IPS-18a (cell line): ENCODE measurements at regions not wholly inside any gene's neighbourhood (a gene's known extent, or its start where the extent isn't known, plus 50 kb on each side); places are given as distances from the start of the nearest gene placed in this dataset.

Experiments used
- H3K27ac ChIP-seq: one replicate; pipeline ENCODE4 v1.5.1; 2013; ENCODE audit warnings: low read length
- H3K27me3 ChIP-seq: one replicate; pipeline ENCODE4 v1.6.1; 2013; ENCODE audit warnings: mild to moderate bottlenecking, low read length; ENCODE audit not compliant: control insufficient read depth, insufficient read depth
- H3K36me3 ChIP-seq: one replicate; pipeline ENCODE4 v1.6.1; 2013; ENCODE audit warnings: low read depth, low read length; ENCODE audit not compliant: control insufficient read depth
- H3K4me1 ChIP-seq: one replicate; pipeline ENCODE4 v1.6.1; 2013; ENCODE audit warnings: low read depth, low read length; ENCODE audit not compliant: control insufficient read depth
- H3K4me3 ChIP-seq: one replicate; pipeline ENCODE4 v1.5.1; 2013; ENCODE audit warnings: low read length
- H3K9ac ChIP-seq: one replicate; pipeline ENCODE4 v1.6.1; 2013; ENCODE audit warnings: mild to moderate bottlenecking, low read length, moderate library complexity
- H3K9me3 ChIP-seq: one replicate; pipeline ENCODE4 v1.6.1; 2013; ENCODE audit warnings: low read depth, low read length; ENCODE audit not compliant: control insufficient read depth

DNA sequence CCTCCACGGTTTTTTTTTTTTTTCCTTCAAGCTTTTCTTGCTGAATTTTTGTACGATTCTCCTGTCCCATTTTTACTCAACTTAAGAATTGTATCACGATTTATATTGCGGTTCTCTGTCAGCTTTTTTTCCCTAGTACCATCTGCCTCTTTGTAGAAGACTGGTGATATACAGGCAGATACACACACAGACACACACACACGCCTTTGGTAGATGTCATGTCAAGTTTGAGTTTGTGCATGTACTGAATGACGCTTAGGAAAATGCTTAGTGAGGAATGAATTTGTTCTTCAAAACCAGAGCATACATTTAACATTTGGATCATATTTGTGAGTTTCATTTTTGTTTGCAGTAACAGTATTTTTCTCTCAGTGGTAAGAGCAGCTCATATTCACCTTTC is 82.0 kb upstream of the MBNL2 start:
- Histone ChIP-seq H3K27ac (no peak overlapping the region), H3K9ac (no peak overlapping the region), H3K4me3 (no peak overlapping the region), H3K9me3 (no peaks in the 10 kb centered on the region), H3K36me3 (no peaks in the 10 kb centered on the region), H3K27me3 (no peaks in the 10 kb centered on the region), H3K4me1 (peaks cover 16% of the 10 kb centered on the region)

DNA sequence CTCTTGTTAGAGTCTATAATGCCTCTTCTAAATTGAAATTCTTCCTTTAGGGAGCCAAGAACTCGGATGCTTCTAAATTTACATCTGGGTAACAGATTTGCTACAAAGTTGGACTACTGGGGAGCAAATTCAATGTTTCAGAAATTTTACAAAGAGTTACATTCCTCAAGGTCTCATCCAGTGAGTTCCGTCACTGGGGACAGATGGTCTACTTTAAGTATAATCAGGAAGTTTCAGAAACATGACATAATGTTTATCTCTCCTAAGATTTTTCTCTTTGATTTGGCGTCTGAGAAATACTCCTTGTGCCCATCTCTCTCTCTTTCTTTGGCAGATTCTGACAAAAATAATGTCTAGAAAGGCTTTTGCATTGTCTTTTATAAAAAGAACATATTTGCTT is 81.5 kb upstream of the MBNL2 start:
- Histone ChIP-seq H3K27ac (no peak overlapping the region), H3K4me1 (peaks cover 16% of the 10 kb centered on the region), H3K4me3 (no peak overlapping the region), H3K27me3 (no peaks in the 10 kb centered on the region), H3K9me3 (no peaks in the 10 kb centered on the region), H3K36me3 (no peaks in the 10 kb centered on the region), H3K9ac (no peak overlapping the region)

DNA sequence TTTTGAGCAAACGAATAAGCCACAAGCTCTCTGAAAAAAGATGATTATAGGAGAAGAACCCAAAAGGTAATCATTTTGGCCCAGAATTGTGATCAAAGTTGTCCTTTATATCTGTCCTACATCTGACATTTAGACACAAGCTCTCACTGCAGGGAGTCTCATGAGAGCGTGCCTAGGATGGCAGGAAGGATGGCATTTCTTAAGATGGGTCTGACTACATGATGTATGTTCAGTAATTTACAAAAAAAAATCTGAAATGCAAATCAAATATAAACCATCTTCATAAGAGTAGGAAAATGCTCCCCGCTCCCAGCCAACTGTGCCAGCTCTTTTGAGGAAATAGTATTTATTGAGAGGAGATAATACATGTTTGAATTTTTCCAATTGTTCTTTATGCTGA is 81.0 kb upstream of the MBNL2 start:
- H3K9me3 ChIP-seq = no peaks in the 10 kb centered on the region
- H3K9ac ChIP-seq = no peak overlapping the region
- H3K4me1 ChIP-seq = peaks cover 16% of the 10 kb centered on the region
- H3K4me3 ChIP-seq = peak overlapping the region; percentile 19
- no peak overlapping the region for H3K27ac ChIP-seq
- no peaks in the 10 kb centered on the region for H3K27me3 ChIP-seq
- no peaks in the 10 kb centered on the region for H3K36me3 ChIP-seq

DNA sequence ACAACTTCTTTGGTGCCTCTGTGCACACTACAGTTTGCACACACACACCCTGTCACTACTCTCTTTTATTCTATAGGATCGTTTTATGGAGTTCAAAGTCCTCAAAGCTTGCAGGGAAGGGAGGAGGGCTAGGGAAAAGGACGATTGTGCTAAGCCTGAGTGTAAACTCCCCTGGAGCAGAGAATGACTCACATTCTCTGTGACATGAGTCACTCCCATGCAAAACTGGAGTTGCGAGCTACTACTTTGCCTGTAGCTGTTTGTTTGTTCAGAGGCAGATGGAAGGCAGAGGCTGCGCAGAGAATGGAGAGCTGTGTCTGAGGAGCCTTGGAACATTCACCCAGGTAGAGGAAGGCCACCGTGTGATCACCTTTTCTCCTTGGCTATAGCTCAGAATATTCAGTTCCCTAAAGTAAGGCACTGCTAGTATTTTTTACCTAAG is 80.5 kb upstream of the MBNL2 start:
- Histone ChIP-seq H3K4me3 (peak overlapping the region; percentile 19), H3K36me3 (no peaks in the 10 kb centered on the region), H3K4me1 (peaks cover 16% of the 10 kb centered on the region), H3K9me3 (no peaks in the 10 kb centered on the region), H3K27ac (no peak overlapping the region), H3K27me3 (no peaks in the 10 kb centered on the region), H3K9ac (no peak overlapping the region)

DNA sequence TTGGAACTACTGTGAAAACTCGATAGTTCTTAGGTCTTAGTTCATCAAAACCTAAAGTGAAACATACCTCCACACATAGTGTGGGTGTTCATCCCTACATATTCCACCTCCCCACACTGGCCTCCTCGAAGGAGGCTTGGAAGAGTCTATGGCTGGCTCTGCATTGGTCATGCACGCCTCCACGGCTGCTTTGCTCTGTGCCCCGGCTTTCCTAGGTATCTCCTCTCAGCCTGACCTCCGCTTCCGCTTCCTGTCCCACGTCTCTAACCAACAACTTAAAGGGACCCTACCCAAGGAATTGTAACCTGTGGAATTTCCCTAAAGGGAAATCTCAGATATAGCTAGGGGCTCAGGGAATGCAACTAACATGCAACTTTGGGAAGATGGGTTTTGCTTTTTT is 79.7 kb upstream of the MBNL2 start:
- Histone ChIP-seq H3K4me3 (no peak overlapping the region), H3K9me3 (no peaks in the 10 kb centered on the region), H3K9ac (no peak overlapping the region), H3K4me1 (peaks cover 16% of the 10 kb centered on the region), H3K36me3 (no peaks in the 10 kb centered on the region), H3K27me3 (no peaks in the 10 kb centered on the region), H3K27ac (no peak overlapping the region)

DNA sequence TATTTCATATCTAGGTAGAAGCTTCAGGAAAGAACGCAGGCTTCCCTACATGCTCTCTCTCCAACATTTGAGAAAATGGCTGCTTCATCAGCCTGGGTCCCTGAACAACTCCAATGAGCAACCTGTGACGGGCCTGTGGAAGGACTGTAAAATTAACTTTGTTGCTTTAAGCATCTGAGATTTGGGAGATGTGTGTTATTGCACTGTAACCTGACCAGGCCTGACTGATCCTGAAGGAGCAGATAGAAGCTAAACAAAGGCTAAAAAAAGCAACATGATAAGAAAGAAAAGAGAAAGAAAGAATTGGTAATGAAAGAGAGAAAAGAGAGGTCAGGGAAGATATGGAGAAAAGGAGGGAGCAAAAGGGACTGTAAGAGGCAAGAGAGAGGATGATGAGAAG is 77.1 kb upstream of the MBNL2 start:
- H3K9ac ChIP-seq = no peak overlapping the region
- peaks cover 14% of the 10 kb centered on the region for H3K4me1 ChIP-seq
- no peaks in the 10 kb centered on the region for H3K36me3 ChIP-seq
- no peak overlapping the region for H3K4me3 ChIP-seq
- no peaks in the 10 kb centered on the region for H3K27me3 ChIP-seq
- H3K27ac ChIP-seq = no peak overlapping the region
- no peaks in the 10 kb centered on the region for H3K9me3 ChIP-seq

DNA sequence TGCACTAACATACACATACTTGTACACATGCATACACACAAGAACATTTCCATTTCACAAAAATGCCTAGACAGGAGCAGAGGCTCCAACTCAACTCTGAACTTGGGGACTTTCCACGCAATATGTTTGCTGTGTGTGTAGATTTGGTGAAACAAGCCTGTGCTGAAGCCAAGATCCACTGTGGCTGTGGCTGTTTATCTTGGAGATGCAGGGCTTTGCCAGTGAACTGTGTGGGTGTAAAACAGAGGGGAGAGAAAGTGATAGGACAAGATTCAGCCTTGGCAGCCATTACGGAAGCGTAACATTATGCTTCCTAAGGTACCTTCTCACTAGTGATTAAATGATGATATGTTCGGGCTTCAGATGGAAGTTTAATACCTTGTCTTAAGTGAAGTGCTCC is 73.2 kb upstream of the MBNL2 start:
- H3K27me3 ChIP-seq = no peaks in the 10 kb centered on the region
- no peak overlapping the region for H3K9ac ChIP-seq
- H3K4me3 ChIP-seq = no peak overlapping the region
- H3K9me3 ChIP-seq = no peaks in the 10 kb centered on the region
- H3K36me3 ChIP-seq = no peaks in the 10 kb centered on the region
- H3K4me1 ChIP-seq = no peaks in the 10 kb centered on the region
- no peak overlapping the region for H3K27ac ChIP-seq

DNA sequence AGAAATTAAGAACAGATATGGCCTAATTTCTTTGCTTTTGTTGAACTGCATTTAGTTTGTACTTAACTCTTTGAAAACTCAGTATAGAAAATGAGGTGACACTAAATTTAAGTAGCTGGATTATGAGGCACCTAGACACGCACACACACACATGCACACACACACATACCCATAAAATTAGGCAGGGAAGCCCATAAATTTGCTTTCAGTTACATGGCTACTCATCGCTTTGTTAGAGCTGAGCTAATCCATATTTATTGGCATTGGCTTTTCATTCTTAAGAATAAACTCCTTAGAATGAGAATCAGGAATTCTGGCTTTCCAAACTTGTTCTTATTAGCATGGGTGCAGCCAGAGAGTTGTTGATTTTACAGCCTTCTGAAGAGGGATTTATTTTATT is 61.7 kb upstream of the MBNL2 start:
- Histone ChIP-seq H3K27ac (no peak overlapping the region), H3K9me3 (no peaks in the 10 kb centered on the region), H3K9ac (no peak overlapping the region), H3K36me3 (no peaks in the 10 kb centered on the region), H3K27me3 (no peaks in the 10 kb centered on the region), H3K4me1 (no peaks in the 10 kb centered on the region), H3K4me3 (no peak overlapping the region)

DNA sequence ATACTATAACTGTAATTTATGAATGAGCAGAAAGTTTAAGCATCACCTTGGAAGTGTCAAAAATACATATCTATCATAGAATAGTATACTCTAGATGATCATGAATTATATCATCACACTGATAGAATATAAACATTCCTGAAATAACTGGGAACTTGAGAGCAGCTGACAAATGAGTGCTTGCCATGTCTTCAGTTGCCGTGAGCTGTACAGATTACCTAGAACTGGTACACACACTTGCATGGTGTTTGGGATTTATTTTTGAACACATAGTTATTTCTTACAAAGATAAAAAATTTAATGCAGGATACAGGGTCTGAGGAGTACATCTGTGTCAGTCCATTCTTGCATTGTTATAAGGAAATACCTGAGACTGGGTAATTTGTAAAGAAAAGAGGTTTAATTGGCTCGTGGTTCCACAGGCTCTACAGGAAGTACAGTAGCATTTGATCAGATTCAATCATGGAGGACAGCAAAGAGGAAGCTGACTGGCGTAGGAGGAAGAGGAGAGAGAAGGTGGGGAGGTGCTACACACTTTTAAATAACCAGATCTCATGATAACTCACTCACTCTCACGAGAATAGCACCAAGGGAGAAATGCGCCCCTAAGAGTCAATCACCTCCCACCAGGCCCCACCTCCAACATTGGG is 60.4 kb upstream of the MBNL2 start:
- Histone ChIP-seq H3K9ac (no peak overlapping the region), H3K4me3 (no peak overlapping the region), H3K9me3 (no peaks in the 10 kb centered on the region), H3K27me3 (no peaks in the 10 kb centered on the region), H3K27ac (no peak overlapping the region), H3K36me3 (no peaks in the 10 kb centered on the region), H3K4me1 (no peaks in the 10 kb centered on the region)

DNA sequence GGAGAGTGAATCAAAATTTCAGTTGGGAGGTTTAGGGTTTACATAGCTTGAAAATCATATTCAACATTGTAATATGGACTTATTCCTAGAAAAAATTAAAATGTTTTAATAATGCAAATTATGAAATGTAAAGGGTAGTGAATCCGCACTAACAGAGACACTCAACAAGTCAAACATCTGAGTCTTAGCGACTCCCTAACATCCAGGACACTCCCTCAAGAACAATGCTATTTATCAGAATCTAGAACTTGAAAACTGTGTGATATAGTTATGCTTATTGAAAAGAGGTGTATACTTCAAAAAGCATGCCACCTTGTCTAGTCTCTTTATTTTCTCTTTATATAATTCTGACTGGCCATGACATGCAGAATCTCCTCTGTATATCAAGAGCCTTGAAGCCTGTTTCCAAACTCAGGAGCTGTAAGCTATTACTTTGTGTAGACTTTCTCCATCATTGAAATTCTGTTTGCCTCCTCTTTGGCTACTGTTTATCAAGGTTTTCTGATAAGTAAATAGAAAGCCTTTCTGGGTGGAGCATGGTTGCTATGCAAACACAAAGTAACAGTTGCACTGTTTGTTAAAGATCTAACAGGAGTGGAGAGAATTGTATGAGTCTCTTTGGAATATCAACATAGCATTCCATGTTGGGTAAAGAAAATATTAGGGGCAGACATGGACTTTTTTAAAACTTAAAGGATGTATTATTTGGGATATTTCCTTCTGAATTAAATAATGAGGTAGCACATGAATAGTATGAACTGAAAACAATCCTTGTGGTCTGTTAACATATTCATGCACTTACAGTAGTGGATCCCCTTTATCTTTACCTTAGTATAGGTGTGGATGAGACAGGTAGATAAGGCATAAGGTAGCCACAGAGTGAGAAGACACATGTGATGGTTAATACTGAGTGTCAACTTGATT is 56.4 kb upstream of the MBNL2 start:
- H3K9ac ChIP-seq = no peak overlapping the region
- H3K36me3 ChIP-seq = no peaks in the 10 kb centered on the region
- no peaks in the 10 kb centered on the region for H3K4me1 ChIP-seq
- H3K27ac ChIP-seq = no peak overlapping the region
- no peaks in the 10 kb centered on the region for H3K9me3 ChIP-seq
- no peak overlapping the region for H3K4me3 ChIP-seq
- no peaks in the 10 kb centered on the region for H3K27me3 ChIP-seq

DNA sequence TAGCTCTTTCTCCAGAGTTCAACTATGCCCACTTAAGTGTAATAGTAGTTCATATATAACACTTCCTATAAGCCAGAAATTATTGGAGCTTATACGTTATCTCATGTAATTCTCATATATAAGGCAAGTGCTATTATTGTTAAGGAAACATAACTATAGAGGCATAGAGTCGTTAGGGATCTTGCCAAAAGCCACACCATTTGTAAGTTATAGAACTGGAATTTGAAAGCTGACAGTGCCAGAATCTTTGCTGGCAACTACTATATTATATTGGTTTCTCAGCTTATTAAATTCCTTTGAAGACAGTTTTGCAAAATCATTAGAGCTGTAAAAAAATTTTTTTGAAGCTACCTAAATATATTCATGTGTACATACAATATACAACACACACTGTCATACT is 51.0 kb upstream of the MBNL2 start:
- Histone ChIP-seq H3K9me3 (no peaks in the 10 kb centered on the region), H3K27me3 (no peaks in the 10 kb centered on the region), H3K4me3 (no peak overlapping the region), H3K9ac (no peak overlapping the region), H3K27ac (no peak overlapping the region), H3K36me3 (no peaks in the 10 kb centered on the region), H3K4me1 (no peaks in the 10 kb centered on the region)
